BE2C (cell line): ENCODE measurements at regions not wholly inside any gene's neighbourhood (a gene's known extent, or its start where the extent isn't known, plus 50 kb on each side); places are given as distances from the start of the nearest gene placed in this dataset.

ENCODE experiments used
- DNase-seq: peaks from one replicate; pipeline ENCODE4 v3.0.0-alpha.2; 2020
- H3K27me3 ChIP-seq: fragments of 250-450 bp; sonication (Bioruptor Pico); 2 replicates; pipeline ENCODE4 v1.5.1; 2020; ENCODE audit warnings: mild to moderate bottlenecking
- H3K36me3 ChIP-seq: fragments of 250-450 bp; sonication (Bioruptor Pico); 2 replicates; pipeline ENCODE4 v1.5.1; 2020; ENCODE audit warnings: mild to moderate bottlenecking
- H3K4me1 ChIP-seq: fragments of 250-450 bp; sonication (Bioruptor Pico); 2 replicates; pipeline ENCODE4 v1.5.1; 2020
- H3K4me3 ChIP-seq: 2 replicates; pipeline ENCODE4 v1.5.1; 2011; ENCODE audit warnings: low read depth, low read length
- H3K9me3 ChIP-seq: fragments of 250-450 bp; sonication (Bioruptor Pico); 2 replicates; pipeline ENCODE4 v1.5.1; 2020
- CTCF ChIP-seq: IDR thresholded peaks from 2 replicates; pipeline ENCODE4 v1.5.1; 2012; ENCODE audit warnings: mild to moderate bottlenecking, low read depth, low read length

GRCh38 chr3:43163895-43164493, 58.1 kb upstream of the POMGNT2 start:
- DNase-seq: no peak
- no peaks in the 10 kb centered on the region for H3K27me3 ChIP-seq
- TF ChIP-seq CTCF: no peak
- no peaks in the 10 kb centered on the region for H3K9me3 ChIP-seq
- H3K36me3 ChIP-seq: no peaks in the 10 kb centered on the region
- H3K4me1 ChIP-seq: no peaks in the 10 kb centered on the region; the same call in 1 of the 2 replicates
- H3K4me3 ChIP-seq: no peak overlapping the region

- Histone ChIP-seq H3K27me3 (no peaks in the 10 kb centered on the region), H3K4me3 (no peak overlapping the region), H3K9me3 (no peaks in the 10 kb centered on the region), H3K36me3 (no peaks in the 10 kb centered on the region), H3K4me1 (no peaks in the 10 kb centered on the region; the same call in 1 of the 2 replicates)
- no peak for DNase-seq
- TF ChIP-seq CTCF: peak; percentile 42
These were observed 56.6 kb upstream of the POMGNT2 start for GRCh38 chr3:43162230-43163084.

GRCh38 chr3:43161684-43162229, 55.9 kb upstream of the POMGNT2 start:
- no peaks in the 10 kb centered on the region for H3K9me3 ChIP-seq
- no peak for TF ChIP-seq CTCF
- H3K4me1 ChIP-seq: no peaks in the 10 kb centered on the region; the same call in 1 of the 2 replicates
- no peaks in the 10 kb centered on the region for H3K36me3 ChIP-seq
- no peak overlapping the region for H3K4me3 ChIP-seq
- peak; percentile 39 for DNase-seq
- H3K27me3 ChIP-seq: no peaks in the 10 kb centered on the region

GRCh38 chr3:43160664-43161063, 54.8 kb upstream of the POMGNT2 start:
- Histone ChIP-seq H3K9me3 (no peaks in the 10 kb centered on the region), H3K4me1 (no peaks in the 10 kb centered on the region; the same call in 1 of the 2 replicates), H3K27me3 (no peaks in the 10 kb centered on the region), H3K4me3 (no peak overlapping the region), H3K36me3 (no peaks in the 10 kb centered on the region)
- no peak for TF ChIP-seq CTCF
- no peak for DNase-seq

- Histone ChIP-seq H3K4me3 (no peak overlapping the region), H3K36me3 (no peaks in the 10 kb centered on the region), H3K4me1 (no peaks in the 10 kb centered on the region; the same call in 1 of the 2 replicates), H3K27me3 (no peaks in the 10 kb centered on the region), H3K9me3 (no peaks in the 10 kb centered on the region)
- TF ChIP-seq CTCF: no peak
- no peak for DNase-seq
These were observed 54.0 kb upstream of the POMGNT2 start for GRCh38 chr3:43159876-43160255.
